SK-N-SH treated with all-trans-retinoic acid at 6 μM for 48 hours (cell line): ENCODE measurements at regions not wholly inside any gene's neighbourhood (a gene's known extent, or its start where the extent isn't known, plus 50 kb on each side); places are given as distances from the start of the nearest gene placed in this dataset.

Experiments used
- ATAC-seq: fragments of 200-7000 bp; cut with Tn5 transposase; 3 replicates; pipeline ENCODE4 v1.9.1; 2020; ENCODE audit warnings: mild to moderate bottlenecking, moderate library complexity
- ARNTL ChIP-seq: fragments of 450-650 bp; formaldehyde crosslinking; IDR thresholded peaks from 2 replicates; pipeline ENCODE4 v1.5.0; 2020; ENCODE audit warnings: low read depth, mild to moderate bottlenecking, moderate library complexity, borderline replicate concordance
- CSDC2 ChIP-seq: fragments of 250-450 bp; sonication (Bioruptor Pico); IDR thresholded peaks from 2 replicates; pipeline ENCODE4 v1.5.0; 2020; ENCODE audit warnings: mild to moderate bottlenecking, moderate library complexity
- GLIS3 ChIP-seq: fragments of 250-450 bp; sonication (Bioruptor Pico); IDR thresholded peaks from 2 replicates; pipeline ENCODE4 v1.5.0; 2020; ENCODE audit warnings: mild to moderate bottlenecking, moderate library complexity
- ISL1 ChIP-seq: fragments of 250-450 bp; sonication (Bioruptor Pico); IDR thresholded peaks from 2 replicates; pipeline ENCODE4 v2.1.2; 2022; ENCODE audit warnings: mild to moderate bottlenecking, moderate library complexity
- PPARA ChIP-seq: fragments of 250-450 bp; sonication (Bioruptor Pico); IDR thresholded peaks from 2 replicates; pipeline ENCODE4 v1.5.0; 2020; ENCODE audit warnings: mild to moderate bottlenecking, borderline replicate concordance
- TCF4 ChIP-seq: fragments of 250-450 bp; sonication (Bioruptor Pico); IDR thresholded peaks from 2 replicates; pipeline ENCODE4 v1.8.0; 2021; ENCODE audit warnings: mild to moderate bottlenecking, moderate library complexity, borderline replicate concordance
- TOX ChIP-seq: fragments of 250-450 bp; sonication (Bioruptor Pico); IDR thresholded peaks from 2 replicates; pipeline ENCODE4 v1.8.0; 2021; ENCODE audit warnings: mild to moderate bottlenecking, moderate library complexity, borderline replicate concordance
- ZC3H10 ChIP-seq: fragments of 250-450 bp; sonication (Bioruptor Pico); IDR thresholded peaks from 2 replicates; pipeline ENCODE4 v1.5.1; 2021; ENCODE audit warnings: mild to moderate bottlenecking, moderate library complexity
- ZFP30 ChIP-seq: fragments of 450-650 bp; formaldehyde crosslinking; IDR thresholded peaks from 2 replicates; pipeline ENCODE4 v1.5.0; 2022; ENCODE audit warnings: mild to moderate bottlenecking, moderate library complexity
- ZNF565 ChIP-seq: fragments of 450-650 bp; formaldehyde crosslinking; conservative IDR thresholded peaks from 2 replicates; pipeline ENCODE4 v1.5.0; 2020; ENCODE audit warnings: low read depth, mild to moderate bottlenecking, moderate library complexity
- ZNF70 ChIP-seq: fragments of 450-650 bp; formaldehyde crosslinking; IDR thresholded peaks from 2 replicates; pipeline ENCODE4 v1.5.0; 2020; ENCODE audit warnings: mild to moderate bottlenecking, moderate library complexity
- ZNF8 ChIP-seq: fragments of 450-650 bp; formaldehyde crosslinking; IDR thresholded peaks from 2 replicates; pipeline ENCODE4 v1.5.0; 2020; ENCODE audit warnings: mild to moderate bottlenecking, moderate library complexity
- TF ChIP-seq, protein P1 (sequence below): fragments of 250-450 bp; sonication (Bioruptor Pico); IDR thresholded peaks from 2 replicates; pipeline ENCODE4 v1.8.0; 2020; ENCODE audit warnings: mild to moderate bottlenecking, moderate library complexity, borderline replicate concordance
- TF ChIP-seq, protein P2 (sequence below): fragments of 250-450 bp; sonication (Bioruptor Pico); IDR thresholded peaks from 2 replicates; pipeline ENCODE4 v1.5.1; 2020; ENCODE audit warnings: low read depth, mild to moderate bottlenecking, moderate library complexity
- TF ChIP-seq, protein P3 (sequence below): fragments of 250-450 bp; sonication (Bioruptor Pico); IDR thresholded peaks from 2 replicates; pipeline ENCODE4 v1.8.0; 2021; ENCODE audit warnings: low read depth, mild to moderate bottlenecking, moderate library complexity, borderline replicate concordance
- TF ChIP-seq, protein P4 (sequence below): fragments of 250-450 bp; sonication (Bioruptor Pico); IDR thresholded peaks from 2 replicates; pipeline ENCODE4 v1.5.0; 2020; ENCODE audit warnings: mild to moderate bottlenecking, moderate library complexity
- TF ChIP-seq, protein P5 (sequence below): fragments of 250-450 bp; sonication (Bioruptor Pico); IDR thresholded peaks from 2 replicates; pipeline ENCODE4 v1.5.1; 2021; ENCODE audit warnings: mild to moderate bottlenecking, moderate library complexity

DNA sequence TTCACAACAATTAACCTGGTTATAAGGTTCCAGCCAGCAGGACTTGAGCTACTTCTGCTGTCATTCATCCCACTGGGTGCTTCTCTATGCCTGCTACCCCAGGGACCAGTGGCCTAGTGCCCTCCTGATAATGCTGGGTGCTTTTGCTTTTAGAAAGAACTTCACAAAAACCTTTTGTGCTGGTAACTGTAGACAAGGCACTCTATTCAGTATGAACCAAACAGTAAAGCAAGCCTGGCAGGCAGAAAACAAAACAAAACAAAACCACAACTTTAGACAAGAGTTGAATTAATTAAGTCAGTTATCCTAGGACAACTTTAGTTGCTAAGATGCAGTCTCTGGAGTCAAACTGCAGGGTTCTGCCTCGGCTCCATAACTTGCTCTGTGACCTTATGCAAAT lies 61.9 kb upstream of the ADGRL2 start:
- no peak for ATAC-seq
- TF ChIP-seq, protein P1, sequence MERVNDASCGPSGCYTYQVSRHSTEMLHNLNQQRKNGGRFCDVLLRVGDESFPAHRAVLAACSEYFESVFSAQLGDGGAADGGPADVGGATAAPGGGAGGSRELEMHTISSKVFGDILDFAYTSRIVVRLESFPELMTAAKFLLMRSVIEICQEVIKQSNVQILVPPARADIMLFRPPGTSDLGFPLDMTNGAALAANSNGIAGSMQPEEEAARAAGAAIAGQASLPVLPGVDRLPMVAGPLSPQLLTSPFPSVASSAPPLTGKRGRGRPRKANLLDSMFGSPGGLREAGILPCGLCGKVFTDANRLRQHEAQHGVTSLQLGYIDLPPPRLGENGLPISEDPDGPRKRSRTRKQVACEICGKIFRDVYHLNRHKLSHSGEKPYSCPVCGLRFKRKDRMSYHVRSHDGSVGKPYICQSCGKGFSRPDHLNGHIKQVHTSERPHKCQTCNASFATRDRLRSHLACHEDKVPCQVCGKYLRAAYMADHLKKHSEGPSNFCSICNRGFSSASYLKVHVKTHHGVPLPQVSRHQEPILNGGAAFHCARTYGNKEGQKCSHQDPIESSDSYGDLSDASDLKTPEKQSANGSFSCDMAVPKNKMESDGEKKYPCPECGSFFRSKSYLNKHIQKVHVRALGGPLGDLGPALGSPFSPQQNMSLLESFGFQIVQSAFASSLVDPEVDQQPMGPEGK (CRISPR knock-in tag): no peak
- TF ChIP-seq, protein P2, sequence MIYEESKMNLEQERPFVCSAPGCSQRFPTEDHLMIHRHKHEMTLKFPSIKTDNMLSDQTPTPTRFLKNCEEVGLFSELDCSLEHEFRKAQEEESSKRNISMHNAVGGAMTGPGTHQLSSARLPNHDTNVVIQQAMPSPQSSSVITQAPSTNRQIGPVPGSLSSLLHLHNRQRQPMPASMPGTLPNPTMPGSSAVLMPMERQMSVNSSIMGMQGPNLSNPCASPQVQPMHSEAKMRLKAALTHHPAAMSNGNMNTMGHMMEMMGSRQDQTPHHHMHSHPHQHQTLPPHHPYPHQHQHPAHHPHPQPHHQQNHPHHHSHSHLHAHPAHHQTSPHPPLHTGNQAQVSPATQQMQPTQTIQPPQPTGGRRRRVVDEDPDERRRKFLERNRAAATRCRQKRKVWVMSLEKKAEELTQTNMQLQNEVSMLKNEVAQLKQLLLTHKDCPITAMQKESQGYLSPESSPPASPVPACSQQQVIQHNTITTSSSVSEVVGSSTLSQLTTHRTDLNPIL (CRISPR knock-in tag): no peak
- TF ChIP-seq ZC3H10 (CRISPR knock-in tag) (no peak), PPARA (CRISPR knock-in tag) (no peak), CSDC2 (CRISPR knock-in tag) (no peak), TCF4 (CRISPR knock-in tag) (no peak)
- TF ChIP-seq, protein P3, sequence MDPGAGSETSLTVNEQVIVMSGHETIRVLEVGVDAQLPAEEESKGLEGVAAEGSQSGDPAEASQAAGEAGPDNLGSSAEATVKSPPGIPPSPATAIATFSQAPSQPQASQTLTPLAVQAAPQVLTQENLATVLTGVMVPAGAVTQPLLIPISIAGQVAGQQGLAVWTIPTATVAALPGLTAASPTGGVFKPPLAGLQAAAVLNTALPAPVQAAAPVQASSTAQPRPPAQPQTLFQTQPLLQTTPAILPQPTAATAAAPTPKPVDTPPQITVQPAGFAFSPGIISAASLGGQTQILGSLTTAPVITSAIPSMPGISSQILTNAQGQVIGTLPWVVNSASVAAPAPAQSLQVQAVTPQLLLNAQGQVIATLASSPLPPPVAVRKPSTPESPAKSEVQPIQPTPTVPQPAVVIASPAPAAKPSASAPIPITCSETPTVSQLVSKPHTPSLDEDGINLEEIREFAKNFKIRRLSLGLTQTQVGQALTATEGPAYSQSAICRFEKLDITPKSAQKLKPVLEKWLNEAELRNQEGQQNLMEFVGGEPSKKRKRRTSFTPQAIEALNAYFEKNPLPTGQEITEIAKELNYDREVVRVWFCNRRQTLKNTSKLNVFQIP: no peak
- TF ChIP-seq, all 23 proteins: peak for 0

DNA sequence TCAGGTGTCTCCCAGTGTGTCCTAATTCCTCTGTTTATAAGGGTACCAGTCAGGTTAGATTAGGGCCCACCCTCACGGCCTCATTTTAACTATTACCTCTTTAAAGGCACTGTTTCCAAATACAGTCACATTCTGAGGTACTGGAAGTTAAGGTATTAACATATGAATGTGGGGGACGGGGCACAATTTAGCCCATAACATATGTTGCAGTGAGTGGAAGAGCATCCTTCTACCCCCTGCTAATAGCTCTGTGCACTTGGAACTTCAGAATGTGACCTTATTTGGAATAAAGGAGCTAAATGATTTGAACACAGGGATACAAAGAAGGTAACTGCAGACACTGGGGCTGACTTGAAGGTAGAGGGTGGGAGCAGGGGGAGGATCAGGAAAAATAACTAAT lies 67.3 kb upstream of the ADGRL2 start:
- no peak for ATAC-seq
- TF ChIP-seq ZC3H10 (CRISPR knock-in tag): no peak
- TF ChIP-seq, protein P4, sequence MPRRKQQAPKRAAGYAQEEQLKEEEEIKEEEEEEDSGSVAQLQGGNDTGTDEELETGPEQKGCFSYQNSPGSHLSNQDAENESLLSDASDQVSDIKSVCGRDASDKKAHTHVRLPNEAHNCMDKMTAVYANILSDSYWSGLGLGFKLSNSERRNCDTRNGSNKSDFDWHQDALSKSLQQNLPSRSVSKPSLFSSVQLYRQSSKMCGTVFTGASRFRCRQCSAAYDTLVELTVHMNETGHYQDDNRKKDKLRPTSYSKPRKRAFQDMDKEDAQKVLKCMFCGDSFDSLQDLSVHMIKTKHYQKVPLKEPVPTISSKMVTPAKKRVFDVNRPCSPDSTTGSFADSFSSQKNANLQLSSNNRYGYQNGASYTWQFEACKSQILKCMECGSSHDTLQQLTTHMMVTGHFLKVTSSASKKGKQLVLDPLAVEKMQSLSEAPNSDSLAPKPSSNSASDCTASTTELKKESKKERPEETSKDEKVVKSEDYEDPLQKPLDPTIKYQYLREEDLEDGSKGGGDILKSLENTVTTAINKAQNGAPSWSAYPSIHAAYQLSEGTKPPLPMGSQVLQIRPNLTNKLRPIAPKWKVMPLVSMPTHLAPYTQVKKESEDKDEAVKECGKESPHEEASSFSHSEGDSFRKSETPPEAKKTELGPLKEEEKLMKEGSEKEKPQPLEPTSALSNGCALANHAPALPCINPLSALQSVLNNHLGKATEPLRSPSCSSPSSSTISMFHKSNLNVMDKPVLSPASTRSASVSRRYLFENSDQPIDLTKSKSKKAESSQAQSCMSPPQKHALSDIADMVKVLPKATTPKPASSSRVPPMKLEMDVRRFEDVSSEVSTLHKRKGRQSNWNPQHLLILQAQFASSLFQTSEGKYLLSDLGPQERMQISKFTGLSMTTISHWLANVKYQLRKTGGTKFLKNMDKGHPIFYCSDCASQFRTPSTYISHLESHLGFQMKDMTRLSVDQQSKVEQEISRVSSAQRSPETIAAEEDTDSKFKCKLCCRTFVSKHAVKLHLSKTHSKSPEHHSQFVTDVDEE (CRISPR knock-in tag): no peak
- TF ChIP-seq GLIS3: no peak
- no peak for TF ChIP-seq ISL1 (CRISPR knock-in tag)
- TF ChIP-seq TCF4 (CRISPR knock-in tag): no peak
- no peak for TF ChIP-seq TOX (CRISPR knock-in tag)
- TF ChIP-seq ZNF8 (CRISPR knock-in tag): no peak
- TF ChIP-seq CSDC2 (CRISPR knock-in tag): no peak

DNA sequence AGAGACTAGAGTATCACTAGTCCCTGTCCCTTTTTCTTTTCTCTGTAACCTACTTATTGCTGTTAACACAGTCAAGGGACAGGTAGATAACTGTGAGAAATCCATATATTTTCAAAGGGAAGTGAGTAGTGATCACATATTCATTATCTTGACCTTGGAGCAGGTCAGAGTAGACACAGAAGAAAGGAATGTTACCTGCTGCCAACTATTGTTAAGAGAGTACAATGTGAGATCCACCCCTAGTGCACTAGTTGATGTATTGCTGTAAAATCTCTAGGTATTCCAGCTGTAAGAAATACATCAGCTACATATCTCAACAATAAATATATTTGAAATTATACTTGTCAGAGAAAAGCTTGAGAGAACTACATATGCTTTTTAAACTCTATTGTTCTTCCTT lies 68.7 kb upstream of the ADGRL2 start:
- ATAC-seq: no peak
- no peak for TF ChIP-seq CSDC2 (CRISPR knock-in tag)
- TF ChIP-seq ZNF70: no peak
- no peak for TF ChIP-seq ZC3H10 (CRISPR knock-in tag)
- no peak for TF ChIP-seq ZFP30
- no peak for TF ChIP-seq ZNF8 (CRISPR knock-in tag)
- no peak for TF ChIP-seq TOX (CRISPR knock-in tag)
- TF ChIP-seq ISL1 (CRISPR knock-in tag): no peak
- TF ChIP-seq, protein P3: no peak
- TF ChIP-seq PPARA (CRISPR knock-in tag): no peak
- TF ChIP-seq, protein P5, sequence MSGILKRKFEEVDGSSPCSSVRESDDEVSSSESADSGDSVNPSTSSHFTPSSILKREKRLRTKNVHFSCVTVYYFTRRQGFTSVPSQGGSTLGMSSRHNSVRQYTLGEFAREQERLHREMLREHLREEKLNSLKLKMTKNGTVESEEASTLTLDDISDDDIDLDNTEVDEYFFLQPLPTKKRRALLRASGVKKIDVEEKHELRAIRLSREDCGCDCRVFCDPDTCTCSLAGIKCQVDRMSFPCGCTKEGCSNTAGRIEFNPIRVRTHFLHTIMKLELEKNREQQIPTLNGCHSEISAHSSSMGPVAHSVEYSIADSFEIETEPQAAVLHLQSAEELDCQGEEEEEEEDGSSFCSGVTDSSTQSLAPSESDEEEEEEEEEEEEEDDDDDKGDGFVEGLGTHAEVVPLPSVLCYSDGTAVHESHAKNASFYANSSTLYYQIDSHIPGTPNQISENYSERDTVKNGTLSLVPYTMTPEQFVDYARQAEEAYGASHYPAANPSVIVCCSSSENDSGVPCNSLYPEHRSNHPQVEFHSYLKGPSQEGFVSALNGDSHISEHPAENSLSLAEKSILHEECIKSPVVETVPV: no peak
- no peak for TF ChIP-seq ARNTL (CRISPR knock-in tag)
- no peak for TF ChIP-seq ZNF565 (CRISPR knock-in tag)
- TF ChIP-seq, protein P4 (CRISPR knock-in tag): no peak
